HepG2 (cell line): ENCODE measurements at regions not wholly inside any gene's neighbourhood (a gene's known extent, or its start where the extent isn't known, plus 50 kb on each side); places are given as distances from the start of the nearest gene placed in this dataset.

Experiments
- HNF1A ChIP-seq, 2 experiments: sonication (generic) in 1 of 2; formaldehyde crosslinking in 1 of 2; IDR thresholded peaks; 2 replicates each; pipeline versions ENCODE4 v1.4.0 to v1.6.1; 2016 to 2020; ENCODE audit warnings: borderline replicate concordance in 1 of 2, low read depth in 1 of 2, mild to moderate bottlenecking in 1 of 2, missing genetic modification reagents in 1 of 2
- MTA1 ChIP-seq: sonication (generic); formaldehyde crosslinking; IDR thresholded peaks from 2 replicates; pipeline ENCODE4 v1.4.0; 2020; ENCODE audit warnings: missing genetic modification reagents, mild to moderate bottlenecking, borderline replicate concordance
- SKI ChIP-seq: fragments of 450-650 bp; IDR thresholded peaks from one replicate; pipeline ENCODE4 v1.6.1; 2018; ENCODE audit warnings: mild to moderate bottlenecking; ENCODE audit not compliant: partially characterized antibody
- SMAD1 ChIP-seq: sonication (generic); formaldehyde crosslinking; IDR thresholded peaks from 2 replicates; pipeline ENCODE4 v1.4.0; 2020; ENCODE audit warnings: missing genetic modification reagents, low read depth, mild to moderate bottlenecking, borderline replicate concordance
- U2AF2 ChIP-seq: fragments of 200-400 bp; formaldehyde crosslinking; IDR thresholded peaks from 2 replicates; pipeline ENCODE4 v1.6.1; 2017; ENCODE audit warnings: low read depth, mild to moderate bottlenecking, low read length
- ZBTB4 ChIP-seq: sonication (generic); formaldehyde crosslinking; IDR thresholded peaks from 2 replicates; pipeline ENCODE4 v1.4.0; 2020; ENCODE audit warnings: missing genetic modification reagents, mild to moderate bottlenecking, borderline replicate concordance
- ZNF407 ChIP-seq: sonication (generic); formaldehyde crosslinking; IDR thresholded peaks from one replicate; pipeline ENCODE4 v1.5.1; 2020; ENCODE audit warnings: mild to moderate bottlenecking, missing genetic modification reagents; ENCODE audit errors: not compliant biosample characterization
- ZNF850 ChIP-seq: sonication (generic); formaldehyde crosslinking; conservative IDR thresholded peaks from 2 replicates; pipeline ENCODE4 v1.9.0; 2021; ENCODE audit warnings: mild to moderate bottlenecking, missing genetic modification reagents

- no peak for TF ChIP-seq ZNF407 (CRISPR knock-in tag)
- no peak for TF ChIP-seq U2AF2
- no peak for TF ChIP-seq MTA1 (CRISPR knock-in tag)
- TF ChIP-seq SMAD1, result no peak
- no peak for TF ChIP-seq HNF1A (IDR thresholded peaks at IDR 0.05; ENCODE audit: low read depth)
- no peak for TF ChIP-seq HNF1A (CRISPR knock-in tag; IDR thresholded peaks at IDR 0.05; ENCODE audit: borderline replicate concordance)
- TF ChIP-seq ZBTB4 (CRISPR knock-in tag), result no peak
- no peak for TF ChIP-seq SKI
- no peak for TF ChIP-seq ZNF850 (CRISPR knock-in tag)
These were observed 119.4 kb downstream of the CYRIA start (continued) for GRCh38 chr2:16546128-16546754.
